ENCODE measurements at regions not wholly inside any gene's neighbourhood (a gene's known extent, or its start where the extent isn't known, plus 50 kb on each side); places are given as distances from the start of the nearest gene placed in this dataset.

GRCh38 chr14:30129807-30130206 lies 202.2 kb upstream of the PRKD1 start:
- Histone ChIP-seq H3K36me3 (ENCODE audit: insufficient read depth, low read length) (no peaks in the 10 kb centered on the region), H3K27ac (ENCODE audit: low read depth, low read length) (no peak overlapping the region), H3K4me1 (ENCODE audit: insufficient read depth, low read length) (no peaks in the 10 kb centered on the region), H3K27me3 (ENCODE audit: control insufficient read depth in 1 of 2, insufficient read depth in 2 of 2, low read length in 2 of 2) (no peaks in the 10 kb centered on the region), H3K4me3 (ENCODE audit: low read depth in 1 of 2, low read length in 2 of 2) (no peak overlapping the region), H3K9ac (ENCODE audit: low read length) (no peak overlapping the region), H3K9me3 (ENCODE audit: low read length) (no peaks in the 10 kb centered on the region)

- H3K36me3 ChIP-seq (ENCODE audit: insufficient read depth, low read length): no peaks in the 10 kb centered on the region
- H3K27me3 ChIP-seq (ENCODE audit: control insufficient read depth in 1 of 2, insufficient read depth in 2 of 2, low read length in 2 of 2): no peaks in the 10 kb centered on the region
- H3K4me3 ChIP-seq (ENCODE audit: low read depth in 1 of 2, low read length in 2 of 2): no peak overlapping the region
- H3K9ac ChIP-seq (ENCODE audit: low read length): no peak overlapping the region
- H3K9me3 ChIP-seq (ENCODE audit: low read length): no peaks in the 10 kb centered on the region
- no peak overlapping the region for H3K27ac ChIP-seq (ENCODE audit: low read depth, low read length)
- no peaks in the 10 kb centered on the region for H3K4me1 ChIP-seq (ENCODE audit: insufficient read depth, low read length)
These were observed 204.0 kb upstream of the PRKD1 start for GRCh38 chr14:30131581-30132097.

GRCh38 chr14:30132196-30132595 lies 204.5 kb upstream of the PRKD1 start:
- Histone ChIP-seq H3K27me3 (ENCODE audit: control insufficient read depth in 1 of 2, insufficient read depth in 2 of 2, low read length in 2 of 2) (no peaks in the 10 kb centered on the region), H3K27ac (ENCODE audit: low read depth, low read length) (no peak overlapping the region), H3K36me3 (ENCODE audit: insufficient read depth, low read length) (no peaks in the 10 kb centered on the region), H3K9me3 (ENCODE audit: low read length) (no peaks in the 10 kb centered on the region), H3K9ac (ENCODE audit: low read length) (no peak overlapping the region), H3K4me3 (ENCODE audit: low read depth in 1 of 2, low read length in 2 of 2) (no peak overlapping the region), H3K4me1 (ENCODE audit: insufficient read depth, low read length) (no peaks in the 10 kb centered on the region)

- no peak overlapping the region for H3K4me3 ChIP-seq (ENCODE audit: low read depth in 1 of 2, low read length in 2 of 2)
- no peaks in the 10 kb centered on the region for H3K4me1 ChIP-seq (ENCODE audit: insufficient read depth, low read length)
- H3K36me3 ChIP-seq (ENCODE audit: insufficient read depth, low read length): no peaks in the 10 kb centered on the region
- no peak overlapping the region for H3K27ac ChIP-seq (ENCODE audit: low read depth, low read length)
- H3K9me3 ChIP-seq (ENCODE audit: low read length): no peaks in the 10 kb centered on the region
- H3K27me3 ChIP-seq (ENCODE audit: control insufficient read depth in 1 of 2, insufficient read depth in 2 of 2, low read length in 2 of 2): no peaks in the 10 kb centered on the region
- H3K9ac ChIP-seq (ENCODE audit: low read length): no peak overlapping the region
These were observed 207.3 kb upstream of the PRKD1 start for GRCh38 chr14:30134936-30135335.

- no peaks in the 10 kb centered on the region for H3K36me3 ChIP-seq (ENCODE audit: insufficient read depth, low read length)
- H3K4me1 ChIP-seq (ENCODE audit: insufficient read depth, low read length): no peaks in the 10 kb centered on the region
- H3K27ac ChIP-seq (ENCODE audit: low read depth, low read length): no peak overlapping the region
- H3K9ac ChIP-seq (ENCODE audit: low read length): no peak overlapping the region
- H3K9me3 ChIP-seq (ENCODE audit: low read length): no peaks in the 10 kb centered on the region
- no peak overlapping the region for H3K4me3 ChIP-seq (ENCODE audit: low read depth in 1 of 2, low read length in 2 of 2)
- no peaks in the 10 kb centered on the region for H3K27me3 ChIP-seq (ENCODE audit: control insufficient read depth in 1 of 2, insufficient read depth in 2 of 2, low read length in 2 of 2)
These were observed 210.9 kb upstream of the PRKD1 start for GRCh38 chr14:30138567-30138966.

GRCh38 chr14:30142216-30142615 lies 214.6 kb upstream of the PRKD1 start:
- H3K27ac ChIP-seq (ENCODE audit: low read depth, low read length): no peak overlapping the region
- no peaks in the 10 kb centered on the region for H3K27me3 ChIP-seq (ENCODE audit: control insufficient read depth in 1 of 2, insufficient read depth in 2 of 2, low read length in 2 of 2)
- no peak overlapping the region for H3K4me3 ChIP-seq (ENCODE audit: low read depth in 1 of 2, low read length in 2 of 2)
- H3K9ac ChIP-seq (ENCODE audit: low read length): no peak overlapping the region
- H3K9me3 ChIP-seq (ENCODE audit: low read length): no peaks in the 10 kb centered on the region
- H3K4me1 ChIP-seq (ENCODE audit: insufficient read depth, low read length): no peaks in the 10 kb centered on the region
- H3K36me3 ChIP-seq (ENCODE audit: insufficient read depth, low read length): no peaks in the 10 kb centered on the region

GRCh38 chr14:30143627-30144026 lies 216.0 kb upstream of the PRKD1 start:
- Histone ChIP-seq H3K4me3 (ENCODE audit: low read depth in 1 of 2, low read length in 2 of 2) (no peak overlapping the region), H3K36me3 (ENCODE audit: insufficient read depth, low read length) (no peaks in the 10 kb centered on the region), H3K4me1 (ENCODE audit: insufficient read depth, low read length) (no peaks in the 10 kb centered on the region), H3K27ac (ENCODE audit: low read depth, low read length) (no peak overlapping the region), H3K9ac (ENCODE audit: low read length) (no peak overlapping the region), H3K27me3 (ENCODE audit: control insufficient read depth in 1 of 2, insufficient read depth in 2 of 2, low read length in 2 of 2) (no peaks in the 10 kb centered on the region), H3K9me3 (ENCODE audit: low read length) (no peaks in the 10 kb centered on the region)

GRCh38 chr14:30153717-30154116 lies 226.1 kb upstream of the PRKD1 start:
- no peak overlapping the region for H3K4me3 ChIP-seq (ENCODE audit: low read depth in 1 of 2, low read length in 2 of 2)
- H3K4me1 ChIP-seq (ENCODE audit: insufficient read depth, low read length): no peaks in the 10 kb centered on the region
- no peak overlapping the region for H3K27ac ChIP-seq (ENCODE audit: low read depth, low read length)
- no peak overlapping the region for H3K9ac ChIP-seq (ENCODE audit: low read length)
- H3K9me3 ChIP-seq (ENCODE audit: low read length): no peaks in the 10 kb centered on the region
- no peaks in the 10 kb centered on the region for H3K27me3 ChIP-seq (ENCODE audit: control insufficient read depth in 1 of 2, insufficient read depth in 2 of 2, low read length in 2 of 2)
- H3K36me3 ChIP-seq (ENCODE audit: insufficient read depth, low read length): no peaks in the 10 kb centered on the region

GRCh38 chr14:30156571-30156970 lies 228.9 kb upstream of the PRKD1 start:
- H3K9me3 ChIP-seq (ENCODE audit: low read length): no peaks in the 10 kb centered on the region
- H3K36me3 ChIP-seq (ENCODE audit: insufficient read depth, low read length): no peaks in the 10 kb centered on the region
- no peaks in the 10 kb centered on the region for H3K4me1 ChIP-seq (ENCODE audit: insufficient read depth, low read length)
- H3K4me3 ChIP-seq (ENCODE audit: low read depth in 1 of 2, low read length in 2 of 2): no peak overlapping the region
- H3K9ac ChIP-seq (ENCODE audit: low read length): no peak overlapping the region
- H3K27ac ChIP-seq (ENCODE audit: low read depth, low read length): no peak overlapping the region
- no peaks in the 10 kb centered on the region for H3K27me3 ChIP-seq (ENCODE audit: control insufficient read depth in 1 of 2, insufficient read depth in 2 of 2, low read length in 2 of 2)

GRCh38 chr14:30158299-30158698 lies 230.7 kb upstream of the PRKD1 start:
- Histone ChIP-seq H3K27me3 (ENCODE audit: control insufficient read depth in 1 of 2, insufficient read depth in 2 of 2, low read length in 2 of 2) (no peaks in the 10 kb centered on the region), H3K27ac (ENCODE audit: low read depth, low read length) (no peak overlapping the region)

GRCh38 chr14:30159374-30159773 lies 231.7 kb upstream of the PRKD1 start:
- H3K9me3 ChIP-seq (ENCODE audit: low read length): no peaks in the 10 kb centered on the region
- no peak overlapping the region for H3K9ac ChIP-seq (ENCODE audit: low read length)
- H3K36me3 ChIP-seq (ENCODE audit: insufficient read depth, low read length): no peaks in the 10 kb centered on the region
- no peaks in the 10 kb centered on the region for H3K4me1 ChIP-seq (ENCODE audit: insufficient read depth, low read length)
- no peak overlapping the region for H3K4me3 ChIP-seq (ENCODE audit: low read depth in 1 of 2, low read length in 2 of 2)
- no peak overlapping the region for H3K27ac ChIP-seq (ENCODE audit: low read depth, low read length)
- H3K27me3 ChIP-seq (ENCODE audit: control insufficient read depth in 1 of 2, insufficient read depth in 2 of 2, low read length in 2 of 2): no peaks in the 10 kb centered on the region

More at GRCh38 chr14:30158299-30158698, 230.7 kb upstream of the PRKD1 start:
- H3K9ac ChIP-seq (ENCODE audit: low read length): no peak overlapping the region
- no peaks in the 10 kb centered on the region for H3K36me3 ChIP-seq (ENCODE audit: insufficient read depth, low read length)
- no peak overlapping the region for H3K4me3 ChIP-seq (ENCODE audit: low read depth in 1 of 2, low read length in 2 of 2)
- H3K4me1 ChIP-seq (ENCODE audit: insufficient read depth, low read length): no peaks in the 10 kb centered on the region
- H3K9me3 ChIP-seq (ENCODE audit: low read length): no peaks in the 10 kb centered on the region

- Histone ChIP-seq H3K27ac (ENCODE audit: low read depth, low read length) (no peak overlapping the region), H3K4me3 (ENCODE audit: low read depth in 1 of 2, low read length in 2 of 2) (no peak overlapping the region), H3K9ac (ENCODE audit: low read length) (no peak overlapping the region), H3K36me3 (ENCODE audit: insufficient read depth, low read length) (no peaks in the 10 kb centered on the region), H3K4me1 (ENCODE audit: insufficient read depth, low read length) (no peaks in the 10 kb centered on the region), H3K9me3 (ENCODE audit: low read length) (no peaks in the 10 kb centered on the region), H3K27me3 (ENCODE audit: control insufficient read depth in 1 of 2, insufficient read depth in 2 of 2, low read length in 2 of 2) (no peaks in the 10 kb centered on the region)
These were observed 233.0 kb upstream of the PRKD1 start for GRCh38 chr14:30160608-30161007.

All from muscle layer of colon (tissue), 2 donors.